ENCODE measurements at regions not wholly inside any gene's neighbourhood (a gene's known extent, or its start where the extent isn't known, plus 50 kb on each side); places are given as distances from the start of the nearest gene placed in this dataset.

GRCh38 chr9:2559192-2560152, 62.1 kb upstream of the VLDLR start:
- no peaks in the 10 kb centered on the region for H3K9me3 ChIP-seq (ENCODE audit: control insufficient read depth, low read length)
- no peaks in the 10 kb centered on the region for H3K79me2 ChIP-seq
- no peaks in the 10 kb centered on the region for H3K36me3 ChIP-seq (ENCODE audit: control insufficient read depth, insufficient read depth, low read length)
- no peak overlapping the region for H3K9ac ChIP-seq
- no peaks in the 10 kb centered on the region for H3K27me3 ChIP-seq (ENCODE audit: control insufficient read depth, insufficient read depth, low read length)
- H3K27ac ChIP-seq: no peak overlapping the region
- H3K4me2 ChIP-seq (ENCODE audit: low read length): no peak overlapping the region
- no peak overlapping the region for H3K4me3 ChIP-seq (ENCODE audit: low read depth, low read length)
- H2AFZ ChIP-seq: no peak overlapping the region
- H3K4me1 ChIP-seq: no peaks in the 10 kb centered on the region
- TF ChIP-seq, protein P1, sequence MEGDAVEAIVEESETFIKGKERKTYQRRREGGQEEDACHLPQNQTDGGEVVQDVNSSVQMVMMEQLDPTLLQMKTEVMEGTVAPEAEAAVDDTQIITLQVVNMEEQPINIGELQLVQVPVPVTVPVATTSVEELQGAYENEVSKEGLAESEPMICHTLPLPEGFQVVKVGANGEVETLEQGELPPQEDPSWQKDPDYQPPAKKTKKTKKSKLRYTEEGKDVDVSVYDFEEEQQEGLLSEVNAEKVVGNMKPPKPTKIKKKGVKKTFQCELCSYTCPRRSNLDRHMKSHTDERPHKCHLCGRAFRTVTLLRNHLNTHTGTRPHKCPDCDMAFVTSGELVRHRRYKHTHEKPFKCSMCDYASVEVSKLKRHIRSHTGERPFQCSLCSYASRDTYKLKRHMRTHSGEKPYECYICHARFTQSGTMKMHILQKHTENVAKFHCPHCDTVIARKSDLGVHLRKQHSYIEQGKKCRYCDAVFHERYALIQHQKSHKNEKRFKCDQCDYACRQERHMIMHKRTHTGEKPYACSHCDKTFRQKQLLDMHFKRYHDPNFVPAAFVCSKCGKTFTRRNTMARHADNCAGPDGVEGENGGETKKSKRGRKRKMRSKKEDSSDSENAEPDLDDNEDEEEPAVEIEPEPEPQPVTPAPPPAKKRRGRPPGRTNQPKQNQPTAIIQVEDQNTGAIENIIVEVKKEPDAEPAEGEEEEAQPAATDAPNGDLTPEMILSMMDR (IDR thresholded peaks at IDR 0.05): no peak

- Histone ChIP-seq H3K36me3 (ENCODE audit: control insufficient read depth, insufficient read depth, low read length) (no peaks in the 10 kb centered on the region), H3K4me1 (no peaks in the 10 kb centered on the region), H3K27ac (no peak overlapping the region), H3K79me2 (no peaks in the 10 kb centered on the region), H2AFZ (no peak overlapping the region), H3K27me3 (ENCODE audit: control insufficient read depth, insufficient read depth, low read length) (no peaks in the 10 kb centered on the region), H3K4me2 (ENCODE audit: low read length) (no peak overlapping the region), H3K9ac (no peak overlapping the region), H3K9me3 (ENCODE audit: control insufficient read depth, low read length) (no peaks in the 10 kb centered on the region), H3K4me3 (ENCODE audit: low read depth, low read length) (no peak overlapping the region)
- TF ChIP-seq, protein P1 (IDR thresholded peaks at IDR 0.05): no peak
Measured at GRCh38 chr9:2560180-2560579, 61.4 kb upstream of the VLDLR start.

GRCh38 chr9:2565676-2566340, 55.8 kb upstream of the VLDLR start:
- TF ChIP-seq, protein P1 (IDR thresholded peaks at IDR 0.05): no peak
- Histone ChIP-seq H3K4me2 (ENCODE audit: low read length) (no peak overlapping the region), H3K79me2 (no peaks in the 10 kb centered on the region), H3K27ac (no peak overlapping the region), H3K27me3 (ENCODE audit: control insufficient read depth, insufficient read depth, low read length) (no peaks in the 10 kb centered on the region), H3K4me1 (no peaks in the 10 kb centered on the region), H3K9ac (no peak overlapping the region), H3K9me3 (ENCODE audit: control insufficient read depth, low read length) (no peaks in the 10 kb centered on the region), H3K36me3 (ENCODE audit: control insufficient read depth, insufficient read depth, low read length) (no peaks in the 10 kb centered on the region), H2AFZ (no peak overlapping the region), H3K4me3 (ENCODE audit: low read depth, low read length) (no peak overlapping the region)

GRCh38 chr9:2567922-2568321, 53.7 kb upstream of the VLDLR start:
- no peak overlapping the region for H3K27ac ChIP-seq
- peaks cover 4% of the 10 kb centered on the region for H3K4me1 ChIP-seq
- no peaks in the 10 kb centered on the region for H3K27me3 ChIP-seq (ENCODE audit: control insufficient read depth, insufficient read depth, low read length)
- H3K4me3 ChIP-seq (ENCODE audit: low read depth, low read length): no peak overlapping the region
- no peaks in the 10 kb centered on the region for H3K36me3 ChIP-seq (ENCODE audit: control insufficient read depth, insufficient read depth, low read length)
- H3K79me2 ChIP-seq: no peaks in the 10 kb centered on the region
- H3K4me2 ChIP-seq (ENCODE audit: low read length): no peak overlapping the region
- TF ChIP-seq, protein P1 (IDR thresholded peaks at IDR 0.05): no peak
- H2AFZ ChIP-seq: no peak overlapping the region
- H3K9me3 ChIP-seq (ENCODE audit: control insufficient read depth, low read length): no peaks in the 10 kb centered on the region
- H3K9ac ChIP-seq: no peak overlapping the region

All from parathyroid adenoma (tissue), 2 donors.